HG03439 (cell line): ENCODE measurements at regions not wholly inside any gene's neighbourhood (a gene's known extent, or its start where the extent isn't known, plus 50 kb on each side); places are given as distances from the start of the nearest gene placed in this dataset.

Experiments
- ATAC-seq: cut with Tn5 transposase; IDR thresholded peaks from one replicate; pipeline ENCODE4 v1.9.1; 2021; ENCODE audit warnings: mild to moderate bottlenecking, moderate library complexity; ENCODE audit not compliant: unreplicated experiment

DNA sequence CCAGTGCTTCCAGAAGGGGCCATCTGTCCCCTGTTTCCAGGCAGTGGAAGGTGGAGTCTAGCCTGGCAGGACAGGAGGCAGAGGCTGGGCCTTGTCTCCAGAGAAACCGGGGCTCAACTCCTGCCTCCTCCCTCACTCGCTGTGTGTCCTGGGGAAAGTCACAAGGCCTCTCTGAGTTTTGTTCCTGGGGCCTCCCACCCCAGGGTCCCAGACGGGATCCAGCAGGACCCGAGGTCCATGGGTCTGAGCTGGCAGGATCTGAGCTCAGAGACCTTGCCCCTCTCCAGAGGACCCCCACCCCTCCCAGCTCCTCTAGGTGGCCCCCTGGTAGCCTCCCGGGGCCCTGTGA lies 72.2 kb upstream of the TAF1B start:
- no peak for ATAC-seq

DNA sequence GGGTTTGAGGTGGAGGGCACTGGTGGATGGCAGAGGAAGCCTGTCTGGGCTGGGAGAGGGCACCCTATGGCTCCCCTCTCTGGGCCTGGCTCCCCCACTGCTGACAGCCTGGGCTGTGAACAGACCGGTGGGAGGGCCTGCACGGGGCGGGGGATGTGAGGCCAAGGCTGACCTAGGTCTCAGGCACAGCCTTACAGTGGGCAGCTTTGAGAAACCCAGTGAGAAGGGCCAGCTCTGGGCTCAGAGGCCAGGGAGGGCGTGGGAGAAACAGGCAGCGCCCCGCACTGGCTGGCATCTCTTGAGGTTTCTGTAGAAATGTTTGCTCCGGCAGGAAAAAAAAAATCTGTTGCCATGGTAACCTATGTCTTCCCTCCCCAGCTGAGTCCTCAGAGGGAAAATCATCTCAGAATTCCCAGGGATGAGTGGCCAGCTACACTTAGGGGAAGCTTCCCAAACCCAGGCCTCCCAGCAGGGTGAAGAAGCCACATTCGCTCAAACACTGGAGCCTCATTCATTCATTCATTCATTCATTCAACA lies 71.7 kb upstream of the TAF1B start:
- ATAC-seq: no peak

DNA sequence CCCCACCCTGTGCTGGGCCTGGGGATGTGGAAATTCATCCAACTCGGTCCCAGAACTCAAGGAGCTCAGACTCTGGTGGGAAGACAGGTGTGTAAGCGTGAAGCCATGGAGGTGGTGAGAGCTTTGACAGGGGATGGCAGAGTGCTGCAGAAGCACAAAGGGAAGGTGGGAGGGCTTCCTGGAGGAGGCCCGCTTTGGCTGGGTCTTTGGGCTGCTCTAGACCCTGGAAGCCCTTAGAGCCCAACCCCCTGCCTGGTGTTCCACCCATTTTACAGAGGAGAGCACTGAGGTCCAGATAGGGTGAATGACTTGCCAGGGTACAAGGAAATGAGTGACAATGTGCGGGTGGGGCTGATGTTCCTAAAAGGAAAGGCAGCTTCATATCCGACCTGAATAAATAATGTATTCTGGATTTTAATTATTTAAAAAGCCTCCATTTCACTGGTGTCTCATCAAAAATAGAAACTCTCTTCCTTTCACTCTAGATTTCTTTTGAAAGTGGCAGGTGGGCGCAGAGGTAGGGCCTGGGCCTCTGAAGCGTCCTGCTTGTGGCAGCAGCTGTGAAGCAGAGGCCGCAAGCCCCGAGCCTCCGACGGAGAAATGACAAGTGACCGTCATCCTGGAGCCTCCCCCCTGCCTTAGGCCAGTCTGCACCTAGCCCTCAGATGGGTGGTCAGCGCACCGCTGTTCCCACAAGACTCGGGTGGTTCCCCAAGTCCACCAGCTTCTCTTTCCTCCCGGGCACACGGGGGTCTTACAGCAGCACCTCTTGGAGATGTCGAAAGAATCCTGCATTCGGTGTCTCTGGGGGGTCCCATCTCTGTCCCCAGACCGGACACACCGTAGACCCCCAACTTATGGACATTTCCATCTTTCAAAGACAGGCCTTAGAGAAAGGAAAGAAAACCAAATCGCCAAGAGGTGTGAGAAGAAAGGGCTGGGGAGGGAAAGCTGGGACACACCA lies 71.0 kb upstream of the TAF1B start:
- ATAC-seq: no peak

DNA sequence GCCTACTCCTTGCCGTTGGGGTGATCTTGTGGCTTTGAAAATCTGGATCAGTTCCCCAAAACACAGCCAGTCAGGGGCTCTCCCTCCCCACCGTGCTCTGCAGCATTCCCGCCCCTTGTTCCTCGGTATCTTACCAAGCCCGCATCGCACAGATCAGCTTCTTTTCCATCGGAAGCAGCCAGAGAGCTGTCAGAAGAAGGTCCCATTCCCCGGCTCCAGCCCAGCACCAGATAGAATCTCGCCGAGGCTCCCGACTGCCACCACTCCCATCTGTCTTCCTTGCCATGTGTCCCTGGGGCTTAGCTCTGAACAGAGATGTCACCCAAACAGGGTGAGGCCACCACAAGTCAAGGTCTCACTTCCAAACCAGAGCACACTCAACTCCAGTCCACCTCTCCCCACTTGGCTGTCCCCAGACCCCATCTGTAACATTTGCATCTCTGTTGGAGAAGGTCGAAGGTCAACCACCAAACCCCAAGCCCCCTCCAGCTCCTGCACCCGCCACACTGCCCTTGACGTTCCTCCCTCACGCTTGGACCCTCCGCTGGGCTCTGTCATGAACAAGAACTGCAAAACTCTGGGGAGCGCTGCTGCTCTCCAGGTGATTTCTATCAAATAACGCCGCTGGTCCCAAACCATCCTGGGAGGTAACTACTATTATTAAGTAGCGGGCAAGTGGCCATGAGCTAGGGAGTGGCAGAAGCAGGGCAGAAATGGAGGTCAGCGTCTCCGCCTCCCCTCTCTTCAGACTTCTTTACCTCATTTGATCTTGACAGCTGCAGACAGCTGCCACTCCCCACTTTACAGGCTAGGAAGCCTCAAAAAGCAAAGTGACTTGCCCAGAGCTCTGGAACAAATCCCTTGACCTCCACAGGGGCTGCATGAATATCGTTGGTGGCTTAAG lies 70.0 kb upstream of the TAF1B start:
- no peak for ATAC-seq

DNA sequence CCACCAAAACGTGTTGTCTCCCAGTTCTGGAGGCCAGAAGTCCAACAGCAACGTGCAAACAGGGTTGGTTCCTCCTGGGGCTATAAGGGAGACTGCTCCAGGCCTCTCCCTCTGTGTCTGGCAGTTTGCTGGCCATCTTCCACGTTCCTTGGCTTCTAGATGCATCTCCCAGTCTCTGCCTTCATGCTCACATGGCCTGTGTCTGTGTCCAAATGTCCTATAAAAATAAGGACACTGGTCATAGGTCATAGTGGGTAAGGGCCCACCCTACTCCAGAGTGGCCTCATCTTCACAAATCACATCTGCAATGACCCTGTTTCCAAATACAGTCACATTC lies 69.4 kb upstream of the TAF1B start:
- no peak for ATAC-seq

DNA sequence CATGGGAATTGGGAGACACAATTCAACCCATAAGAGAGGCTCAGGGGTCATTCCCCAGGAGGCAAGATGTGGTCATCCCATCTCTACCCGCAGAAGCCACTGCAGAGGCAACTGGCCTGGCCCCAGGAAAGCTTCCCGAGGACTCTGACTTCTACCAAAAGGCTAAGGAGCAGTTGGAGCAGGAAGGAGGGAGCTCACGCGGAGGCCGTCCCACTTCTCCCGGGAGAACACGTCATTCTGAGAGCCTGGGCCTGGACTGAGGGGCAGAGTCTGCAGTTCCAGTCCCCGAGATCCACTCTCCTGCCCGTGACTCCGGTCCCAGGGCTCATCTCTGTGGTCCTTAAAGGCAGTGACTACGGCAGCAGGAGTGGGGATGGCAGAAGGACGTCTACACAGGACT lies 69.0 kb upstream of the TAF1B start:
- ATAC-seq: no peak

DNA sequence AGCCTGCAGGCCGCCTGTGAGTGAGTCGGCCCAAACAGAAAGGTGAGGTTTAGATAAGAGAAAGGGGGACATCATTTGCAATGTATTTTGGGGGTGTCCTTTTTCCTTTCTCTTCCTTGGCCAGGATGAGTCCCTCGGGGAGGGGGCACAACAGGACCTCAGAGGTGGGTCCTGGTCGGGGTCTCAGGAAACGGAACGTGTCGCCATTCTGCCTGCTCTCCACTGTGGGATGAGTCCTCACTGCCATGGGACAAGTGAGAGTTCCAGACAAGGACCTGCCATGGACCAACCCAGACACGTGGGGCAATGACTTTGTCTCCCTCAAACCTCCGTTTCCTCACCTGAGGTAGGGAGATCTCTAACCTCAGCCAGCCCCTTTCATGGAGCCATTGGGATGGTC lies 67.9 kb upstream of the TAF1B start:
- ATAC-seq: no peak

DNA sequence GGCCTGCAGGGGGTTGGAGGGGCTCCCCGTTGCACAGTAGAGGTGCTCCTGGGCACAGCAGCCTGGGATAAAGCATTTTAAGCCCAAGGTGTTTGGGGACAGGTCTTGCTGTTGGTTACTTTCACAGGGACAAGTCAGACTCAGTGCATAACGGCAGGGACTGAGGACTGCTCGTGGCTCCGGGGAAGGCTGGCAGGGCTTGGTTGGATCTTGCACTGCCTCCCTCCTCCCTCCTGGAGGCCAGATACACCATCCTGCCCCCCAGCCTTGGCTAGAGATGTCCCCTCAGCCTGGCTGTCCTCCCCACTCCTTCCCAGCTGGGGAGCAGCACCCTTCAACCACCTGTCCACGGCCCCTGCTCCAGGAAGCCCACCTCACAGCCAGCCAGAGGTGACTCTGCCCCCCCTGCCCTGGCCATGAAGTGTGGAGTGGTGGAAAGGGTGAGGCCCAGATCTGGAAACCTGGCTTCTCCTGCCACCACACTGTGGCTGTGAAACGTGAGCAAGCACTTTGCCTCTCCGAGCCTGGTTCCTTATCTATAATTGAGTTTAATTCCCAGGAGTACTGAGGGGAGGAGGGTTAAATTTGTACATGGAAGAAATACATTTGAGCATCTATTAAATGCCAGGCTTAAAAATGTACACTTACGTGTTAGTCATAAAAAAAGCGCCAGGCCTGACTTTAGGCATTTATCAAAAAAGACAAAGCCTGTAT lies 67.1 kb upstream of the TAF1B start:
- ATAC-seq: no peak

DNA sequence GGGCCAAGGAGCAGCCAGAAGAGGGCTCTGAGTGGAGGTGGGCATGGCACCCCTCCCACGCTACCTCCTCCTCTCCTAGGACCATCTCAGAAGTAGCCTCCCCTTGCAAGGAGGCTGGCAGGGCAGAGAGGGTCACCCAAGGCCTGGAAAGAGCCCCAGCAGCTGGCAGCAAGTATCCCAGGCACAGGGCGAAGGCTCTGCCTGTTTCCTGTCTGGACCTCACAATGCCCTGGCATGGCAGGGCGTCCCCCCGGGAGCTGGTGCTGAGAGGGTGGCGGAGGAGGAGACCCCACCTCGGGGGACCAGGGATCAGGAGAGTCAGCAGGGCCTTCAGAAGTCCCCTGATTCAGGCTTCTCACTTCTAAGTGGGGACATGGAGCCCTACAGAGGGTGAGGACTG lies 66.2 kb upstream of the TAF1B start:
- ATAC-seq: no peak

DNA sequence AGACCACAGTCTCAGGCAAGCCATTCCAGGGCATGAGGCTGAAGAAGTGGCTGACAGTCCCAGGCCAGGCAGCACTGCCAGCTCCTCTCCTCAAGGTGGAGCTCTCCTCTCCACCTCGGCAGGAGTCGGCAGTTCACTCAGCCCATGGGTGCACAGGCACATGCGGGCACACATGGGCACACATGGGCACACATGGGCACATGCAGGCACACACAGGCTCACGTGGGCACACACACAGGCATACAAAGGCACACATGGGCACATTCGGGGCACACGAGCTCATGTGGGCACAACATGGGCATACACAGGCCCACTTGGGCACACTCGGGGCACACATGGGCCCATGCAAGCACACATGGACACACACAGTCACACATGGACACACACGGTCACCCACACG lies 65.3 kb upstream of the TAF1B start:
- ATAC-seq: no peak

DNA sequence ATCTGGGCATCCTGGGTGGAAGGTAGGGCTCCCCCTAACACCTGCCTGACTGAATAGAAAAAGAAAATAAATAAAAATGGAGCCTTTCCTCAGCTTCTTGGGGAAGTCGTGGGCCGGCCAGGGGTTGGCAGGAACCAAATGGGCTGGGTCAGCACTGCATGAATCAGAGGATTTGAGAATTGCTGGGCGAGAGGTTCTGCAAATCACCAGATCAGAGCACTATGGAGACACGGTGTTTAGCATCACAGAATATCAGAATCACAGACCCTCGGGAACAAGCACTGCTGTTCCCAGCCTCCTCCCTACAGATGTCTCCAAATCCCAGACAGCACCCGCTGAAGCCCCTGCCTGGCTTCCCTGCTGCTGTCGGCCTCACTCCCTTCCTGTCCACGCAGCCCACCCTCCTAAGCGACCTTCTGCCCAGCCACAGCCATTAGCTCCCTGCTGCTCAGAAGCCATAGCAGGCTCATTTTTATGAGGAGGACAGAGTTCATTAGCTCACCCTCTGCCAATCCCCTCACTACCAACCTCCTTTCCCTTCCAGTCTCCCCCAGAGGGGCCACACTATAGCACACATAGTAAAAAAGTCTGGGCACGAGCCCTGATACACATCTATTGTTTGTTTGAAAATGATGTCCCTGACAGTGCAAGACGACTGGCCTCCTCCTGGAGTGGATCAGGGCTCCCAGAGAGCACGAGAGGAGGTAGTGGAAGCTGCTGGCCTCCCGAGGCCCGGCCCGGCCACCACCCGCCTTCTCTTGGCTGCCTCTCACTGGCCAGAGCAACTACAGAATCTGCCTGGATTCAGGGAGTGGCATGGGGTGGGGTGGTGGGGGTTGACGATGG lies 64.6 kb upstream of the TAF1B start:
- no peak for ATAC-seq

DNA sequence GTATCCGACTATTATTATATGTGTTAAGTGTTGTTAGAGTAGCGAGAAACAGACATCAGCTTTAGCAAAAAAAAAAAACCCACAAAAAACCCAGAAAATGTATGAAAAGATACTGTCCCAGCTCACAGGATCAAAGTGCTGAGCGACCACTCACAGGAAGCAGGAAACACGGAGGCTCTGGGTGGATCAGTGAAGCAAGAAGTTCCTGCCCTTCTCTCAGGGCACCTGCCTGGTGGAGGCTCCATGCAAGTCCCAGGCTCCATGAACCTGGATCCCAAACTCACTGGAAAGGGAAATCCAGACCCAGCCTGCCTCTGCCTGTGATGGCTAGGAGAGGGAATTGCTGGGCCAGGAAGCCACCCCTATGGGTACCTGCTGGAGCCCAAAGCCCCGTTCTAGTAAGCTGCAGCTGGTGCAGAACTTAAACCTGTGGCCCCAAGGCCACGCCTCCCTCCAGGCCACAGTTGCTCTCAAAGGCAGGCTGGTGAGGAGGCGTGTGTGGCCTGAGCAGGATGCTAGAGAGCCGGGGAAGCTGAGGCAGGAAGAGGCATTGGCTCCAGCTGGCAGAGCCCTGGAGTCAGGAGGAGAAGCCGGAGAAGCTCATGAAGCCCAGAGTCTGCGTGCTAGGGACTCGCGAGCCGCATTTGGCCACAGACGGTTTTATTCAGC lies 63.5 kb upstream of the TAF1B start:
- ATAC-seq: no peak

DNA sequence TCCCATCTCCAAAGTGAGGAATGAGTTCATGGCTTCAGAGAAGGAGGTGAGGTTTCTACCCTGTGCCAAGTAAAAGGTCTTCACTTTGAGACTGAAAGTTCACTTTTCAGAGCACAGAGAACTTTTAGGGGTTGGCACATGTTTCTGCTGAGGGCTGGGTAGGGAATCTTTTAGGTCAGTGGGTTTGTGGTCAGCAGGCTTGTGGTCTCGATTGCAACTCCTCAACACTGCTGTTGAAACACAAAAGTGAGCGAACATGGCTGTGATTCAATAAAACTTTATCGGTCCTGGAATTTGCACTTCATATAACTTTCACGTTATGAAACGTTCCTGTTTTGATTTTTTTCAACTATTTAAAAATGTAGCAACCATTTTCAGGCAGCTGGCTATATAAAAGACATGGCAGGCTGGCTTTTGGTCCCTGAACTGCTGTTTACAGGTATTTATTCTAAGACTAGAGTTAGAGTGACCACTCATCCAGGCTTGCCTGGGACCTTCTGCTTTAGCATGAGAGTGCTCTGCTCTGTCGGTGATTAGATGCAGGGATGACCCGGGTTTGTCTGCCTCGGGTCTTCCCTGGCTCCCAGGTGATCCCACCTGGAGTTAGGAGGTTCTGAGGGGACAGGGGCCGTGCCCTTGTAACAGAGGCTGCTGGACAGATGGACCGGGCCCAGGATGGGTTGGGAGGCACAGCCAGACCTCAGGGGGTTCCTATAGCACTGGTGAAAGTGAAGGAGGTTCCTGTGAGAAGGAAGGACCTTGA lies 62.7 kb upstream of the TAF1B start:
- ATAC-seq: no peak

DNA sequence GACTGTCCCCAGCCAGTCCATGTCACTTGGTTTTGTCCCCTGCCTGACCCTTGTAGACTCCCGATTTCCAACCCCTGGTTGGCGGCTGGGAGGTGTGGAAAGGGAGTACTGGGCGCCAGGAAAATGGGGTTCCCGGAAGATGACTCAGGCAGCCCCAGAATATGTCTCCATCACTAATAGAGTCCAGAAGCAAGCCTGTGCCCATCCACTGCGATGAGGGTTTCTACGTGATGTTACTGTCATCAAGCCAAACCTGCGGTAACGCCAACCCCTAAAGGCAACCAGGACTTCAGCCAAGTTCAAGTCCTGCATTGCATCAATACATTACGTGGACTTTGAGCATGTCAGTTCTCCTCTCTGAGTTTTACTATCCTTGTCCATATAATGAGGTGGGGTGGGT lies 62.0 kb upstream of the TAF1B start:
- no peak for ATAC-seq

DNA sequence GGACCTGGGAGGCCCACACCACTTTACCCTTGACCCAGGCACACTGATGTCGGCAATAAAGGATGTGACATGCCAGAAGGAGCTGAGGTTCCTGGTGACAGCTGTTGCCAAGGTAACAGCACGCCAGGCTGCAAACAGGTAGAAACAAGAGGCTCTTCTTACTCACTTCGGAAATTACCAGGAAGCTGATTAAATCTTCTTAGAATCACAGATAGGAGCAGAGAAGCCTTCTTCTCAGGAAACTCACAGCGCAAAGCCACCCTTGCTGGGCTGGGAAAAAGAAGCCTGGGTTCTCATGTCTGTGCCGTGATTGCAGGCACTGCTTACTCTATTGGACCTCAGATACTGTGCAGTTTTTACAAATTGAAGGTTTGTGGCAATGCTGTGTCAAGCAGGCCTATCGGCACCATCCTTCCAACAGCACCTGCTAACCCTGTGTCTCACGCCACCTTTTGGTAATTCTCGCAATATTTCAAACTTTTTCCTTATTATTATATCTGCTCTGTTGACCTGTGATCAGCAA lies 61.0 kb upstream of the TAF1B start:
- no peak for ATAC-seq

DNA sequence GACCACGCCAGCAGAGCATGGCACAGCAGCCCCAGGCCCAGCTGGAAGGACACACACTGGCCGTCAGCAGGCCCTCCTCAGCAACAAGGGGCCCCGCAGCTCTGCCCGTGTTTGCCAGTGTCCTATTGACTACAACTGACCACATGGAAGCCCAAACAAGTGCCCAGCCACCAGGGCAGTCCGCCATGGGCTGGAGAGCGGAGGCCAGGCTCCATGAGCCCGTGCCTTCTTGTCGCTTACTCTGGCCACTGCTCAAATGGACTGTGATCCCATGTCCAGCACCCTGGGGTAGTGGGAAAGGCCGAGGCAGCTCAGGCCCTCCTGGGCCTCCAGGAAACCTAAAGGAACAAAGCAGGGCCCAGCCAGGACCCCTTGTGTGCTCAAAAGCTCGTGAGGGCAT lies 53.9 kb upstream of the TAF1B start:
- ATAC-seq: no peak

DNA sequence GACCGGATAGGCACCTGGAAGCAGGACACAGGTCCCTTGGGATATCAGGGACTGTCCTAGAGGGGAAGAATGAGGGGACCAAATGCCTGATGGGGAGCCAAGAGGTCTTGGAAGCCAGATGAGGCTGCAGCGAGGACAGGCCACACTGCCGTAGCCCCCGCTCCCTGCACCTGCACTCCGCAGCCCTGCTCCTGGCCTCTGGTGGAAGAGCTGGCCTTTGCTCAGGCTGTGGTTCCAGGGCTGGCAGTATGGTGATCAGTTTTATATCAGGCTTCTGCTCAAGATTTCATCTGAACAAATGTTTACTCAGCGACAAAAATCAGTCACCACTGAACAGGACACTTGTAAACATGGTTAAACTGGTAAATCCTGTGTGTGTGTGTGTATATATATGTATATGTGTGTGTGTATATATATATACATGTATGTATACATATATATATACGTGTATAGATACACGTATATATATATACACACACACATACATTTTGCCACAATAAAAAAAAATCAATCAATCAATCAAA lies 52.5 kb upstream of the TAF1B start:
- ATAC-seq: no peak

DNA sequence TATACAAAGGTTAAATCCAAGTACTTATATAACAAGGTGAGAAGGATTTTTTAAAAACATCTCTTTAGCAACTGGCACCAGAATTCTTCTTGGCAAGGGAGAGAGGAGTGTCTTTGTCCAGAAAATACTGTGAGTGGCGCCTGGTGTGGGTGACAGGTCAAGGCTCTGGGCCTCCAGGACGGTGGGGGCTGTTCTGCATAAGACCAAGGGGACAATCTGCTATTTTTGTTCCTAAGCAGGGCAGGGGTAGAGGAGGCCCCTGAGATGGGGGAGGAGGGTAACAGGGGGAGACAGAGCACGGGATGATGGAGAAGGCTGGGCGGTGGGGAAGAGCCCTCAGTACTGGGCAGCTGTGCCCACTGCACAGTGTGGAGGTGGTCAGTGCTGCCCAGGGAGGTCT lies 51.6 kb upstream of the TAF1B start:
- no peak for ATAC-seq
